Colonic mucosa (tissue), 4 donors: ENCODE measurements at regions not wholly inside any gene's neighbourhood (a gene's known extent, or its start where the extent isn't known, plus 50 kb on each side); places are given as distances from the start of the nearest gene placed in this dataset.

Experiments
- DNase-seq: peaks from one replicate; pipeline ENCODE4 v3.0.0-alpha.2; 2020
- H3K27ac ChIP-seq: fragments of 200-600 bp; one replicate; pipeline ENCODE4 v1.8.0; 2021
- H3K27me3 ChIP-seq: fragments of 200-600 bp; one replicate; pipeline ENCODE4 v1.8.0; 2021
- H3K36me3 ChIP-seq: fragments of 200-600 bp; one replicate; pipeline ENCODE4 v1.8.0; 2021
- H3K4me1 ChIP-seq: fragments of 200-600 bp; one replicate; pipeline ENCODE4 v1.8.0; 2021; ENCODE audit warnings: mild to moderate bottlenecking
- H3K4me3 ChIP-seq: fragments of 200-600 bp; one replicate; pipeline ENCODE4 v1.8.0; 2021
- H3K9ac ChIP-seq, 2 donors: one replicate each; pipeline ENCODE4 v1.7.0; 2013; ENCODE audit warnings: control low read depth in 2 of 2, low read depth in 2 of 2, low read length in 2 of 2
- H3K9me3 ChIP-seq: fragments of 200-600 bp; one replicate; pipeline ENCODE4 v1.8.0; 2021
- intact Hi-C: fragments of 100-400 bp; cut with DNase I; formaldehyde crosslinking; loops from one replicate; pipeline ENCODE4 v1.14.1; 2022
- TF ChIP-seq, protein P1 (sequence below): fragments of 200-600 bp; IDR thresholded peaks from one replicate; pipeline ENCODE4 v1.8.0; 2022; ENCODE audit warnings: antibody characterized with exemption, mild to moderate bottlenecking
- donor health status: healthy.
- donor health status: DM: no; HTN: no; CAD: no.
- donor health status: DM: no; HTN: no; CAD: no.

DNA sequence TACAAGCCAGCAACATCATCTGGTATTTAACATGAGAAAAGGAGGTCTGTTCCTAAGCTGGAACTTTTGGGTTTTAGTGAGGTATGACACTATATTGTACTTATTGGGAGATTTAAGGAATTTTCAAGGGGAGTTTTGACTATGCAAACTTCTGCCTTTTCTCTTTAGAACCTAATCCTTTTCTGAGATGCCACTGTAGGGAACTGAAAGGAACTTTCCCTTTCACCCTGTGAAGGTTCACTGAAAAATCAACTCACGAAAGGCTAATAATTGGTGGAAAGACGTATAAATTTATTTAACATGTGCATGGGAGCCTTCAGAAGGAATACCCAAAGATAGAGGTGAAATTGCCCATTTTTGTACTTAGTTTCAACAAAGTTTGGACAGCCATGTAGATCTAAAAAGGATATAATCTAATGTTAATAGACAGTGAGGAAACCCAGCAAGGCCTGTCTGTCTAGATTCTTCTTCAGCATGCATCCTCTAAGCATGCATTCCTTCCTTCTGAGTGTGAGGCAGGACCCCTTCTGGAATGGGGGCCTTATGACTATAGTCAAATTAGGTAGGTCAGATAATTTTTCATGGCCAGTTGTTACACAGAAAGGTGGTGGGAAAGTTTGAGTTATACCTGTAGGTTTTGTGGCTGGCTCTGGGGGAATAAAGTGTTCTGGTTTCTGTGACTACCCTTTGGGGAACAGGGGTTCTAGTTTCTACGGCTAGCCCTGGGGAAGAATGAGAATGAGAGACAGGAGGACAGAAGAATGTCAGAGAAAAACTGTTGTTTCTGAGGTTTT, 200.3 kb downstream of the C9orf152 start:
- intact Hi-C loops = no loop called here
- no peak for DNase-seq
- H3K9me3 ChIP-seq = no peaks in the 10 kb centered on the region
- no peaks in the 10 kb centered on the region for H3K36me3 ChIP-seq
- no peaks in the 10 kb centered on the region for H3K27me3 ChIP-seq
- no peak overlapping the region for H3K9ac ChIP-seq
- H3K27ac ChIP-seq = no peak overlapping the region
- no peaks in the 10 kb centered on the region for H3K4me1 ChIP-seq
- TF ChIP-seq, protein P1, sequence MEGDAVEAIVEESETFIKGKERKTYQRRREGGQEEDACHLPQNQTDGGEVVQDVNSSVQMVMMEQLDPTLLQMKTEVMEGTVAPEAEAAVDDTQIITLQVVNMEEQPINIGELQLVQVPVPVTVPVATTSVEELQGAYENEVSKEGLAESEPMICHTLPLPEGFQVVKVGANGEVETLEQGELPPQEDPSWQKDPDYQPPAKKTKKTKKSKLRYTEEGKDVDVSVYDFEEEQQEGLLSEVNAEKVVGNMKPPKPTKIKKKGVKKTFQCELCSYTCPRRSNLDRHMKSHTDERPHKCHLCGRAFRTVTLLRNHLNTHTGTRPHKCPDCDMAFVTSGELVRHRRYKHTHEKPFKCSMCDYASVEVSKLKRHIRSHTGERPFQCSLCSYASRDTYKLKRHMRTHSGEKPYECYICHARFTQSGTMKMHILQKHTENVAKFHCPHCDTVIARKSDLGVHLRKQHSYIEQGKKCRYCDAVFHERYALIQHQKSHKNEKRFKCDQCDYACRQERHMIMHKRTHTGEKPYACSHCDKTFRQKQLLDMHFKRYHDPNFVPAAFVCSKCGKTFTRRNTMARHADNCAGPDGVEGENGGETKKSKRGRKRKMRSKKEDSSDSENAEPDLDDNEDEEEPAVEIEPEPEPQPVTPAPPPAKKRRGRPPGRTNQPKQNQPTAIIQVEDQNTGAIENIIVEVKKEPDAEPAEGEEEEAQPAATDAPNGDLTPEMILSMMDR = no peak
- H3K4me3 ChIP-seq = no peak overlapping the region

DNA sequence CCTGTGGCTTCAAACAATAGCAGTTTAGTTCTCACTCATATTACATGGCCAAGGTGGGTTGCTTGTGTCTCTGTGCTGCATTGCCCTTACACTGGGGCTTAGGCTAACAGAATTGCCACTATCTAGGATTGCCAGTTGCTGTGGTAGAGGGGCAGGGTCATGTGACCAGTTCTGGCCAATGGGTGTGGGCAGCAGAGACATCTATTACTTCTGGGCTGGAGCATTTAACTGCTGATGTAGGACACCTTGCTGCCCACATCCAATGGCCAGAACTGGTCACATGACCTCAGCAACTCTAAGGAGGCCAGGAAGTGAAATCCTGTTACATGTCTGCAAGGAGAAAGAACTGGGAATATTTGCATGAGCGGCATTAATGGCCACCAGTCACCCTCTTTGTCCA, 199.3 kb downstream of the C9orf152 start:
- Histone ChIP-seq H3K4me3 (no peak overlapping the region), H3K27me3 (no peaks in the 10 kb centered on the region), H3K36me3 (no peaks in the 10 kb centered on the region), H3K4me1 (no peaks in the 10 kb centered on the region), H3K9me3 (no peaks in the 10 kb centered on the region), H3K9ac (no peak overlapping the region), H3K27ac (no peak overlapping the region)
- intact Hi-C loops = no loop called here
- no peak for DNase-seq
- TF ChIP-seq, protein P1 = no peak

DNA sequence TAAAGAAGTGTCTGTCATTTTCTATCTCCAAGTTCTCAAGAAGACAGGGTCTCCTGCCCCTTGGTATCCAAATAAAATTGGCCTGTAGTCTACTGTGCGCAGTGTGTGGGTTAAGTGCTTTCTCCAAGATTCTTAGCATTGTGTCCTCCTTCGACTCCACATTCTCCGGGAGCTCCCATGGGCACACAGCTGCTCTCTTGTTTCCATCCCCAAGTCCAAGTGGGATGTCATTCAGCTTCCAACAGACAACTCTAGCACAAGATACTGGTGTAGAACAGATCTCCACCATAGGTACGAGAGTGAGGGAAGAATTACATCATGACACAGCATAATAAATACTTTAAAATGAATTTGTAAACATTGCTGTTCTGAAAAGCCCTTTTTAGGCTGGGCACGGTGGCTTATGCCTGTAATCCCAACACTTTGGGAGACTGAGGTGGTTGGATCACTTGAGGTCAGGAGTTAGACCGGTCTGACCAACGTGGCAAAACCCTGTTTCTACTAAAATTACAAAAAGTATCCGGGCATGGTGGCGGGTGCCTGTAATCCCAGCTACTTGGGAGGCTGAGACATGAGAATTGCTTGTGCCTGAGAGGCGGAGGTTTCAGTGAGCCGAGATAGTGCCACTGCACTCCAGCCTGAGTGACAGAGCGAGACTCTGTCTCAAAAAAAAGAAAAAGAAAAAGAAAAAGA, 196.2 kb downstream of the C9orf152 start:
- H3K4me3 ChIP-seq = no peak overlapping the region
- H3K4me1 ChIP-seq = no peaks in the 10 kb centered on the region
- intact Hi-C loops = no loop called here
- H3K9me3 ChIP-seq = no peaks in the 10 kb centered on the region
- no peak overlapping the region for H3K27ac ChIP-seq
- H3K27me3 ChIP-seq = no peaks in the 10 kb centered on the region
- TF ChIP-seq, protein P1 = no peak
- H3K36me3 ChIP-seq = no peaks in the 10 kb centered on the region
- no peak overlapping the region for H3K9ac ChIP-seq
- DNase-seq = no peak

DNA sequence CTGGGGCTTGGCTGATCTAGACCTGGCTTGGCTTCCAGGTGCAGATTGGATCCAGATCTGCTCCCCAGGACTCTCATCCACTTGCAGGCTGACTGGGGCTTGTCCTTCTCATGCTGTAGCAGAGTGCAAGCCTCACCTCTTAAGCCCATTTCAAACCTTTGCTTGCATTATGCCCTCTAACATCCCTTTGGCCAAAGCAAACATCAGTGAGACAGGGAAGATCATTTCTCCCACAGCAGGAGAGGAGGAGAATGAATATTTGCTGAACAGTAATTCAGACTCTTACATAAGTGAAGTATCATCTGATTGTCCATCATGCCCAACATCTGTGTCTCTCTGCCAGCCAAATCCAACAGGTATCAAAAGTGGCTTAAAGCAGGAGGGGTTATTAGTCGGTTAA, 194.9 kb downstream of the C9orf152 start:
- TF ChIP-seq, protein P1 = no peak
- H3K27me3 ChIP-seq = no peaks in the 10 kb centered on the region

DNA sequence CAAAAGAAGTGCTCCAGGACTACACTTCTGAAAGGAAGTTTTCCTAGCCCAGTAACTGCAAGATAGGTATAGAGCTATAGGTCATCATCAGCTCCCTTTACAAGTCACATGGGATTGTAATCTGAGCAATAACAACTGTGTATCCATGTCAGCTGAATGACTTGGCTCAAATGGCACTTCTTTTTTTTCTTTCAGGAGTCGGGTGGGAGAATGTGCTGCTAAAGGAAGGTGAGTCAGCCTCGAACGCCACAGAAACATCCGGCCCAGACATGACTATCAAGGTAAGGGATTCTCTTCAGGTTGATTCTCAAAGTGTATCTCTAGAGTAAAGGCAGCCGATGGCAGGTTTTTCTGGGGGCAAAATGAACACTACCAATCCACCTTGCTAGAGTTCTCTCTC, 192.2 kb downstream of the C9orf152 start:
- DNase-seq = no peak
- H3K9me3 ChIP-seq = no peaks in the 10 kb centered on the region
- no peak overlapping the region for H3K9ac ChIP-seq
- no peaks in the 10 kb centered on the region for H3K27me3 ChIP-seq
- intact Hi-C loops = no loop called here
- H3K4me3 ChIP-seq = no peak overlapping the region
- H3K36me3 ChIP-seq = no peaks in the 10 kb centered on the region
- H3K27ac ChIP-seq = no peak overlapping the region
- TF ChIP-seq, protein P1 = no peak
- no peaks in the 10 kb centered on the region for H3K4me1 ChIP-seq

More for the DNA sequence above, 194.9 kb downstream of the C9orf152 start:
- H3K36me3 ChIP-seq = no peaks in the 10 kb centered on the region
- no peak overlapping the region for H3K4me3 ChIP-seq
- intact Hi-C loops = no loop called here
- H3K9me3 ChIP-seq = no peaks in the 10 kb centered on the region
- no peak overlapping the region for H3K9ac ChIP-seq
- H3K27ac ChIP-seq = no peak overlapping the region
- no peak for DNase-seq
- no peaks in the 10 kb centered on the region for H3K4me1 ChIP-seq
